SU-DHL-6 (cell line): ENCODE measurements at regions not wholly inside any gene's neighbourhood (a gene's known extent, or its start where the extent isn't known, plus 50 kb on each side); places are given as distances from the start of the nearest gene placed in this dataset.

Experiments used
- EZH2phosphoT487 ChIP-seq: fragments of 200-600 bp; sonication (generic), shearing (Covaris generic); conservative IDR thresholded peaks from 2 replicates; pipeline ENCODE4 v1.6.1; 2018; ENCODE audit warnings: mild to moderate bottlenecking, antibody characterized with exemption, low read length, moderate library complexity, mixed read lengths
- TF ChIP-seq, protein P1 (sequence below): fragments of 200-600 bp; sonication (generic); IDR thresholded peaks from one replicate; pipeline ENCODE4 v1.5.1; 2017; ENCODE audit warnings: antibody characterized with exemption, mild to moderate bottlenecking, low read length, moderate library complexity; ENCODE audit not compliant: insufficient read depth, poor library complexity, severe bottlenecking

DNA sequence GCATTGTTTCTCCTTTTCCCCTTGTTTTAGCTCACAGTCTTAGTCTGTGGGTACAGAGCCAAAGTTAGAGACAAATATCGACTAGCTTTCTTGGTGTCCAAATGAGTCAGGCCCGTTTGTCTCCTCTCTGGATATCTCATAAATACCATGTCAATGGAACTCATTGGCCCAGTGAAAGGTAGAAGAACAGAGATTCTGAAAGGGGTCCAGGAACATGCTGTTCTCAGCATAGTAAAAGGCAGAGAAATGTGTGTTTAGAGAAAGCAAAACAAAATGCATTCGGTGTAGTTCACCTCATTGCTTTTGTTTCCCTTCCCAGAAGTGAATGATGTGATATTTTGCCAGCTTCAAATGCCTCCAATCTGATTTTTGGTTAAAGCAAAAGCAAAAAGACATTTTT is 238.6 kb upstream of the SLC8A1 start:
- TF ChIP-seq, protein P1, sequence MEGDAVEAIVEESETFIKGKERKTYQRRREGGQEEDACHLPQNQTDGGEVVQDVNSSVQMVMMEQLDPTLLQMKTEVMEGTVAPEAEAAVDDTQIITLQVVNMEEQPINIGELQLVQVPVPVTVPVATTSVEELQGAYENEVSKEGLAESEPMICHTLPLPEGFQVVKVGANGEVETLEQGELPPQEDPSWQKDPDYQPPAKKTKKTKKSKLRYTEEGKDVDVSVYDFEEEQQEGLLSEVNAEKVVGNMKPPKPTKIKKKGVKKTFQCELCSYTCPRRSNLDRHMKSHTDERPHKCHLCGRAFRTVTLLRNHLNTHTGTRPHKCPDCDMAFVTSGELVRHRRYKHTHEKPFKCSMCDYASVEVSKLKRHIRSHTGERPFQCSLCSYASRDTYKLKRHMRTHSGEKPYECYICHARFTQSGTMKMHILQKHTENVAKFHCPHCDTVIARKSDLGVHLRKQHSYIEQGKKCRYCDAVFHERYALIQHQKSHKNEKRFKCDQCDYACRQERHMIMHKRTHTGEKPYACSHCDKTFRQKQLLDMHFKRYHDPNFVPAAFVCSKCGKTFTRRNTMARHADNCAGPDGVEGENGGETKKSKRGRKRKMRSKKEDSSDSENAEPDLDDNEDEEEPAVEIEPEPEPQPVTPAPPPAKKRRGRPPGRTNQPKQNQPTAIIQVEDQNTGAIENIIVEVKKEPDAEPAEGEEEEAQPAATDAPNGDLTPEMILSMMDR: no peak
- no peak for TF ChIP-seq EZH2phosphoT487
